ENCODE measurements at regions not wholly inside any gene's neighbourhood (a gene's known extent, or its start where the extent isn't known, plus 50 kb on each side); places are given as distances from the start of the nearest gene placed in this dataset.

- no peak overlapping the region for H3K14ac ChIP-seq (replicated peaks; ENCODE audit: low read depth, low read length)
- no peaks in the 10 kb centered on the region for H3K9me1 ChIP-seq (ENCODE audit: insufficient read depth, low read length)
- no peak overlapping the region for H2BK15ac ChIP-seq (ENCODE audit: low read depth, low read length)
- no peak overlapping the region for H3K18ac ChIP-seq (ENCODE audit: low read depth, low read length)
- no peak overlapping the region for H2AK5ac ChIP-seq (ENCODE audit: low read depth, low read length)
- H4K20me1 ChIP-seq (ENCODE audit: insufficient read depth, low read length), result no peaks in the 10 kb centered on the region
- no peak overlapping the region for H4K5ac ChIP-seq (ENCODE audit: low read depth, low read length)
- H3K9me3 ChIP-seq (ENCODE audit: control insufficient read depth, insufficient read depth, low read length), result peaks cover 4% of the 10 kb centered on the region
- intact Hi-C loops (cut with micrococcal nuclease) (no loop called here), dilution Hi-C loops (cut with HindIII; ENCODE audit: low sequenced_read_pairs, unreplicated experiment) (no loop called here), in situ Hi-C loops (cut with MboI; ENCODE audit: low sequenced_read_pairs) (no loop called here)
- WGBS, 2 experiments (ENCODE audit: extremely low coverage in 2 of 2, insufficient read length in 1 of 2), result 55% methylated on average over 4 of the region's 17 CpGs; no CpG with 5 or more reads in 1 of the 2 experiments
- no peak overlapping the region for H3K9ac ChIP-seq (ENCODE audit: low read depth, low read length)
- no peak overlapping the region for H3K56ac ChIP-seq (ENCODE audit: extremely low read depth, insufficient read depth, low read length)
- no peak overlapping the region for H2AFZ ChIP-seq (replicated peaks; ENCODE audit: low read length, poor library complexity)
- H4K91ac ChIP-seq (ENCODE audit: insufficient read depth, low read depth, low read length), result no peak overlapping the region
- no peaks in the 10 kb centered on the region for H3K36me3 ChIP-seq (ENCODE audit: control insufficient read depth, insufficient read depth, low read length)
- no peak overlapping the region for H3K4me3 ChIP-seq (ENCODE audit: insufficient read depth, low read depth, low read length)
- no peak overlapping the region for H2BK5ac ChIP-seq (ENCODE audit: low read depth, low read length, poor library complexity, severe bottlenecking)
- H3K4me1 ChIP-seq (ENCODE audit: control insufficient read depth, insufficient read depth, low read length), result no peaks in the 10 kb centered on the region
- no TSS peak for BruUV-seq (replicated peaks)
- no peaks in the 10 kb centered on the region for H3K79me1 ChIP-seq (ENCODE audit: low read depth in 1 of 2, low read length in 2 of 2)
- no peak for TF ChIP-seq ELK1 (IDR thresholded peaks at IDR 0.05; ENCODE audit: borderline replicate concordance, low read depth, low read length)
- CTCF ChIA-PET, result no interaction called here
- H2AK9ac ChIP-seq (replicated peaks; ENCODE audit: low read depth, low read length, poor library complexity), result no peak overlapping the region
- POLR2A ChIA-PET (ENCODE audit: unreplicated experiment), result no interaction called here
- no peak overlapping the region for H3K27ac ChIP-seq (ENCODE audit: insufficient read depth, low read length)
- no peak for ATAC-seq (ENCODE audit: low read depth)
- H3K23ac ChIP-seq (ENCODE audit: low read depth, low read length), result no peak overlapping the region
- no peak overlapping the region for H3K4ac ChIP-seq (ENCODE audit: low read depth, low read length)
- H3K4me2 ChIP-seq (ENCODE audit: low read depth, low read length), result no peak overlapping the region
- H2BK120ac ChIP-seq (ENCODE audit: low read depth, low read length), result no peak overlapping the region
- peaks cover 20% of the 10 kb centered on the region for H3K27me3 ChIP-seq (ENCODE audit: control insufficient read depth, insufficient read depth, low read length)
- no peak overlapping the region for H4K8ac ChIP-seq (ENCODE audit: low read depth in 2 of 2, low read length in 2 of 2)
- DNase-seq, result no peak
- no peak overlapping the region for H2BK20ac ChIP-seq (ENCODE audit: low read depth, low read length)
Measured at GRCh38 chr9:113701774-113702755, 174.0 kb upstream of the ZNF618 start.

All from IMR-90 (cell line).